AG04450 (cell line): ENCODE measurements at regions not wholly inside any gene's neighbourhood (a gene's known extent, or its start where the extent isn't known, plus 50 kb on each side); places are given as distances from the start of the nearest gene placed in this dataset.

Experiments
- CTCF ChIA-PET: fragments of 300-600, 350-600 bp; formaldehyde crosslinking; extraction: SDS; loops from one replicate; lab custom pipeline; 2022; ENCODE audit warnings: antibody characterized with exemption, inconsistent platforms; lab: Charles Lee
- POLR2A ChIA-PET: fragments of 350-600 bp; formaldehyde crosslinking; extraction: SDS; loops from one replicate; lab custom pipeline; 2021; ENCODE audit warnings: antibody characterized with exemption, inconsistent platforms; lab: Yijun Ruan, JAX
- DNase-seq: peaks from one replicate; pipeline ENCODE4 v3.0.0-alpha.2; 2011; ENCODE audit warnings: low read depth, low spot score
- H3K27ac ChIP-seq: one replicate; pipeline ENCODE4 v1.5.1; 2012; ENCODE audit warnings: low read depth, low read length, control low read depth
- H3K27me3 ChIP-seq: one replicate; pipeline ENCODE4 v1.6.0; 2012; ENCODE audit warnings: low read length; ENCODE audit not compliant: control insufficient read depth, insufficient read depth
- H3K4me3 ChIP-seq: 2 replicates; pipeline ENCODE4 v1.5.1; 2011; ENCODE audit warnings: mild to moderate bottlenecking, low read depth, low read length, control low read depth
- H3K9me3 ChIP-seq: 2 replicates; pipeline ENCODE4 v1.5.1; 2012; ENCODE audit warnings: low read length; ENCODE audit not compliant: control insufficient read depth, insufficient read depth
- TF ChIP-seq, protein P1 (sequence below): IDR thresholded peaks from 2 replicates; pipeline ENCODE4 v1.5.1; 2011; ENCODE audit warnings: low read depth, low read length, control low read depth, inconsistent platforms

DNA sequence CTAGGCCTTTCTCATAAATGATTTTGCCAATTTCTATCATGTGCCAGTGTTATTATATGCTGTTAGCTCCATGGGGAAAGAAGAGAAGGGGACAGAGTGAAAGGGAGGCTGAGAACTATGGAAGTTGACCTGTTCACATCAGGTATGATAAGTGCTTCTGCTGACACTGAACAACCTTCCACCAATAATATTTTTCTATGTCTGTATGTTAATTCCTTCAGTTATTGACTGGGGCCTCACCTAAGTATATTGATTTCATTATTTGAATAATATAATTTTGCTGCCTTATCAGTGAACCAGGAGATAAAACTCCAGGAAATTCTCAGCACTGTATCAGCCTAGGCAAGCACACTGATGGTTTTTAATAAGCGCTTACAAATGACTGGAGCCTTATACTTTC is 262.8 kb downstream of the SNCA start:
- TF ChIP-seq, protein P1, sequence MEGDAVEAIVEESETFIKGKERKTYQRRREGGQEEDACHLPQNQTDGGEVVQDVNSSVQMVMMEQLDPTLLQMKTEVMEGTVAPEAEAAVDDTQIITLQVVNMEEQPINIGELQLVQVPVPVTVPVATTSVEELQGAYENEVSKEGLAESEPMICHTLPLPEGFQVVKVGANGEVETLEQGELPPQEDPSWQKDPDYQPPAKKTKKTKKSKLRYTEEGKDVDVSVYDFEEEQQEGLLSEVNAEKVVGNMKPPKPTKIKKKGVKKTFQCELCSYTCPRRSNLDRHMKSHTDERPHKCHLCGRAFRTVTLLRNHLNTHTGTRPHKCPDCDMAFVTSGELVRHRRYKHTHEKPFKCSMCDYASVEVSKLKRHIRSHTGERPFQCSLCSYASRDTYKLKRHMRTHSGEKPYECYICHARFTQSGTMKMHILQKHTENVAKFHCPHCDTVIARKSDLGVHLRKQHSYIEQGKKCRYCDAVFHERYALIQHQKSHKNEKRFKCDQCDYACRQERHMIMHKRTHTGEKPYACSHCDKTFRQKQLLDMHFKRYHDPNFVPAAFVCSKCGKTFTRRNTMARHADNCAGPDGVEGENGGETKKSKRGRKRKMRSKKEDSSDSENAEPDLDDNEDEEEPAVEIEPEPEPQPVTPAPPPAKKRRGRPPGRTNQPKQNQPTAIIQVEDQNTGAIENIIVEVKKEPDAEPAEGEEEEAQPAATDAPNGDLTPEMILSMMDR, result no peak
- no peak for DNase-seq
- CTCF ChIA-PET, result interaction anchor here (1.4 kb wide), 1 partner anchor 88 kb away, joined by 6 read pairs; no protein-coding TSS in a partner anchor
- Histone ChIP-seq H3K27me3 (no peaks in the 10 kb centered on the region), H3K4me3 (no peak overlapping the region), H3K9me3 (no peaks in the 10 kb centered on the region), H3K27ac (no peak overlapping the region)
- POLR2A ChIA-PET, result no interaction called here

DNA sequence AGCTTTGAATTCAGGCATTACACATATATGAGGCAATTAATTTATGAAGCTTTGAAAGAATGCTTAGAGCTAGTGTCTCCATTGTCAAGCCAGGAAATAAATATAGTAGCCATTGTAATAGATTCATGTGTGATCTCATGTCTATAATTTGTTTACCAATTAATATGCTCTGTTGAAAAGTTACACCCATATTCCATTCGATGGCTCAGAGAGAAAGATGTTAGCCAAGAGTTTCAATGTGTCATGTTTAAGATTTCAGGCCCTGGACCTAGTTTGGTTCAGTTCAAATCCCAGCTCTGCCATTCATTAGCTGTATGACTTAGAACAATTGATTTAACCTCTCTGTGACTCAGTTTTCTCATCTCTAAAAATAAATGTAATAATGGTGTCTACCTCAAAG is 263.3 kb downstream of the SNCA start:
- no peaks in the 10 kb centered on the region for H3K9me3 ChIP-seq
- H3K27ac ChIP-seq, result no peak overlapping the region
- no peak overlapping the region for H3K4me3 ChIP-seq
- ChIA-PET CTCF (interaction anchor here (1.4 kb wide), 1 partner anchor 87 kb away, joined by 6 read pairs; no protein-coding TSS in a partner anchor), POLR2A (no interaction called here)
- no peak for DNase-seq
- no peaks in the 10 kb centered on the region for H3K27me3 ChIP-seq
- TF ChIP-seq, protein P1, result no peak

DNA sequence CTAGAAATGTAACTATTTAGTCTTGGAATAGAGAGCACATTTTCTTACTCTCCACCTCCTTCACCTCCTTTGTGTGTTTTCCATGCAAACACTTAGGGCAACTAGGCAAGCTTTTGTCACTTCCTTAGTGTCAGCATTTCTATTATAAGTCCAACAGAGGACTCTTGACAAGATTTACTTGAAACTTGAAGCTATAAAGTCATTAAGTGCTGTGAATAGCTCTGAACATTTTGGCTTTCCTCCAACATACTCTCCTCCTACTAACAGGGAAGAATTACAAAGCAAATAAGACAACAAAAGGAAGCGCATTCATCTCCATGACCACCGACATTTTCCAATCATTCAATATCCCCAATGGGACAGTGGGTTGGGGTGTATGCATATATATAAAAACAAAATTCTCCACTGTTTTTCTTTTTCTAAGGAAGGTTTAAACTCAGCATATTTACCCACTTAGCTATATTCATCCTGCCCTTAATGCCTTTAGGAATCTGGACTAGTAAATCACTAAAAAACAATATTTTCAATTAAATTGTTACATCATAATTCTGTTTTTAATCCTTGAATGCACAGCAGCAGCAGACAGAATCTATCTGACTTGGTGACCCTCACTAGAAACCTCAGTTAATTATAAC is 264.6 kb downstream of the SNCA start:
- no peak for DNase-seq
- TF ChIP-seq, protein P1, result no peak
- POLR2A ChIA-PET, result no interaction called here
- no peaks in the 10 kb centered on the region for H3K9me3 ChIP-seq
- no peak overlapping the region for H3K27ac ChIP-seq
- CTCF ChIA-PET, result interaction anchor here (1.4 kb wide), 1 partner anchor 86 kb away, joined by 6 read pairs; no protein-coding TSS in a partner anchor
- H3K27me3 ChIP-seq, result no peaks in the 10 kb centered on the region
- H3K4me3 ChIP-seq, result no peak overlapping the region

DNA sequence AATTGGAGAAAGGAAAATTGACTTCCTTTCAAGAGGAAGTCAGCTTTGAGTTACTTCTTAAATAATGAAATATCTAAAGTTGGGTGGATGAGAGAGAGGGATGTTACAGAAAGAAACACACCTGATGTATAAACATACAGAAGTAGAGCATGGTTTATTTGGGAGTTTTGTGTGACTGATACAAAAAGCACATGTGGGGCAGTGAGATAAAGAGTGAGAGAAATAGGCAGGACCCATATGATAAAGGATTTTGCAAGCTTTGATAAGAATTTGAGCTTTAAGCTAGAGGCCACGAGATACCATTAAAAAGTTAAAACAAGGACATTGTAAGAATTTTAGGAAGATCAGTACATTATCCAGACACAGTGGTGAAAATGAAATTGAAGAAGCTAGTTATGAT is 263.3 kb upstream of the GPRIN3 start:
- H3K4me3 ChIP-seq, result no peak overlapping the region
- ChIA-PET CTCF (no interaction called here), POLR2A (no interaction called here)

DNA sequence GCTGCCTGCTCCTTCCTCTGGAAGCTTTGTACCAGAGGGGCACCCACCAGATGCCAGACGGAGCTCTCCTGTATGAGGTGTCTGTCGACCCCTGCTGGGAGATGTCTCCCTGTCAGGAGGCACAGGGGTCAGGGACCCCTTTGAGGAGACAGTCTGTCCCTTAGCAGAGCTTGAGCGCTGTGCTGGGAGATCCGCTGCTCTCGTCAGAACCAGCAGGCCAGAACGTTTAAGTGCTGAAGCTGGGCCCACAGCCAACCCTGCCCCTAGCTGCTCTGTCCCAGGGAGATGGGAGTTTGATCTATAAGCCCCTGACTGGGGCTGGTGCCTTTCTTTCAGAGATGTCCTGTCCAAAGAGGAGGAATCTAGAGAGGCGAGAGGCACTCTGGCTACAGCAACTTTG is 260.3 kb upstream of the GPRIN3 start:
- POLR2A ChIA-PET, result no interaction called here
- TF ChIP-seq, protein P1, result no peak
- CTCF ChIA-PET, result no interaction called here
- DNase-seq, result no peak
- no peak overlapping the region for H3K27ac ChIP-seq
- no peaks in the 10 kb centered on the region for H3K9me3 ChIP-seq
- H3K4me3 ChIP-seq, result no peak overlapping the region
- H3K27me3 ChIP-seq, result no peaks in the 10 kb centered on the region

More for the DNA sequence above, 263.3 kb upstream of the GPRIN3 start:
- no peak overlapping the region for H3K27ac ChIP-seq
- TF ChIP-seq, protein P1, result no peak
- DNase-seq, result no peak
- H3K27me3 ChIP-seq, result no peaks in the 10 kb centered on the region
- H3K9me3 ChIP-seq, result no peaks in the 10 kb centered on the region
